CD14-positive monocyte (primary cell): ENCODE measurements at regions not wholly inside any gene's neighbourhood (a gene's known extent, or its start where the extent isn't known, plus 50 kb on each side); places are given as distances from the start of the nearest gene placed in this dataset.

Source experiments
- DNase-seq, 3 donors: peaks; one replicate each; pipeline ENCODE4 v3.0.0-alpha.2; 2011 to 2022
- H2AFZ ChIP-seq: 2 replicates; pipeline ENCODE4 v1.6.0; 2012; ENCODE audit warnings: mild to moderate bottlenecking, low read depth, low read length, inconsistent platforms; ENCODE audit not compliant: insufficient read depth, poor library complexity, severe bottlenecking
- H3K27ac ChIP-seq, 2 donors: 1 replicate in 1 of 2; 2 replicates in 1 of 2; pipeline ENCODE4 v1.5.1; 2012 to 2013; ENCODE audit warnings: low read length in 2 of 2, control low read depth in 1 of 2, inconsistent platforms in 1 of 2, low read depth in 1 of 2, mild to moderate bottlenecking in 1 of 2
- H3K27me3 ChIP-seq, 2 donors: one replicate each; pipeline versions ENCODE4 v1.6.0 to v1.6.1; 2011 to 2013; ENCODE audit warnings: low read length in 2 of 2; ENCODE audit not compliant: control insufficient read depth in 2 of 2, insufficient read depth in 2 of 2
- H3K36me3 ChIP-seq, 2 donors: replicated peaks in 1 of 2; 1 replicate in 1 of 2; 2 replicates in 1 of 2; pipeline versions ENCODE4 v1.5.1 to v1.6.1; 2012 to 2013; ENCODE audit warnings: low read length in 2 of 2, control low read depth in 1 of 2, inconsistent platforms in 1 of 2, mild to moderate bottlenecking in 1 of 2; ENCODE audit not compliant: insufficient read depth in 2 of 2, control insufficient read depth in 1 of 2
- H3K4me1 ChIP-seq, 2 donors: 1 replicate in 1 of 2; 2 replicates in 1 of 2; pipeline versions ENCODE4 v1.5.1 to v1.6.1; 2012 to 2013; ENCODE audit warnings: low read length in 2 of 2, control low read depth in 1 of 2, inconsistent platforms in 1 of 2, mild to moderate bottlenecking in 1 of 2, moderate library complexity in 1 of 2; ENCODE audit not compliant: insufficient read depth in 2 of 2, control insufficient read depth in 1 of 2
- H3K4me2 ChIP-seq: replicated peaks from 2 replicates; pipeline ENCODE3; 2012; ENCODE audit warnings: low read length, moderate library complexity, mild to moderate bottlenecking; ENCODE audit not compliant: poor library complexity, severe bottlenecking; ENCODE audit errors: extremely low read depth
- H3K4me3 ChIP-seq, 3 experiments: fragments of 200-600 bp in 1 of 3; sonication (generic) in 1 of 3; replicated peaks in 1 of 3; 1 replicate in 2 of 3; 2 replicates in 1 of 3; pipeline ENCODE4 v1.5.1; 2011 to 2013; ENCODE audit warnings: low read length in 3 of 3, mild to moderate bottlenecking in 3 of 3, control low read depth in 2 of 3, low read depth in 2 of 3, inconsistent platforms in 1 of 3, moderate library complexity in 1 of 3
- H3K79me2 ChIP-seq: 2 replicates; pipeline ENCODE4 v1.6.0; 2012; ENCODE audit warnings: mild to moderate bottlenecking, control low read depth, inconsistent platforms, low read length, moderate library complexity; ENCODE audit not compliant: insufficient read depth
- H3K9ac ChIP-seq: 2 replicates; pipeline ENCODE4 v1.6.0; 2017; ENCODE audit warnings: low read length, mild to moderate bottlenecking; ENCODE audit not compliant: insufficient read depth, poor library complexity, severe bottlenecking
- H3K9me3 ChIP-seq, 2 donors: replicated peaks in 1 of 2; 1 replicate in 1 of 2; 2 replicates in 1 of 2; pipeline versions ENCODE4 v1.5.1 to v1.6.1; 2012 to 2013; ENCODE audit warnings: low read length in 2 of 2, control low read depth in 1 of 2; ENCODE audit not compliant: control insufficient read depth in 1 of 2, insufficient read depth in 1 of 2
- H4K20me1 ChIP-seq: 2 replicates; pipeline ENCODE4 v1.6.0; 2012; ENCODE audit warnings: mild to moderate bottlenecking, low read length, control low read depth, moderate library complexity; ENCODE audit not compliant: insufficient read depth
- H3K27ac Mint-ChIP-seq, 7 donors: one replicate each; pipeline ENCODE4 v1.8.0; 2020; ENCODE audit warnings: mild to moderate bottlenecking in 7 of 7, mixed read lengths in 7 of 7, moderate library complexity in 6 of 7, inconsistent platforms in 2 of 7
- H3K27me3 Mint-ChIP-seq, 3 donors: one replicate each; pipeline ENCODE4 v1.8.0; 2021 to 2022; ENCODE audit warnings: low read depth in 3 of 3, mild to moderate bottlenecking in 3 of 3, mixed read lengths in 3 of 3, moderate library complexity in 3 of 3, inconsistent platforms in 1 of 3
- H3K36me3 Mint-ChIP-seq, 2 donors: one replicate each; pipeline ENCODE4 v1.8.0; 2020; ENCODE audit warnings: mixed read lengths in 2 of 2, inconsistent platforms in 1 of 2, mild to moderate bottlenecking in 1 of 2
- H3K4me1 Mint-ChIP-seq: one replicate; pipeline ENCODE4 v1.8.0; 2020; ENCODE audit warnings: mild to moderate bottlenecking, mixed read lengths
- H3K4me3 Mint-ChIP-seq, 2 donors: one replicate each; pipeline ENCODE4 v1.8.0; 2020; ENCODE audit warnings: mild to moderate bottlenecking in 2 of 2, mixed read lengths in 2 of 2, moderate library complexity in 1 of 2
- H3K9me3 Mint-ChIP-seq, 7 donors: one replicate each; pipeline ENCODE4 v1.8.0; 2020 to 2022; ENCODE audit warnings: mixed read lengths in 7 of 7, mild to moderate bottlenecking in 6 of 7, moderate library complexity in 6 of 7, inconsistent platforms in 2 of 7
- WGBS: methylation state at CpG from one replicate; pipeline ENCODE4 v1.1.5; 2013; ENCODE audit warnings: missing lambda C conversion rate; ENCODE audit not compliant: insufficient coverage; 5-methylcytosine and 5-hydroxymethylcytosine counted together
- intact Hi-C, 2 donors: fragments of 100-400 bp; cut with micrococcal nuclease; formaldehyde crosslinking; loops; one replicate each; pipeline versions ENCODE4 v1.15.0 to v1.15.1; 2023
- TF ChIP-seq, protein P1 (sequence below): fragments of 200-600 bp; IDR thresholded peaks from one replicate; pipeline ENCODE4 v1.8.0; 2022; ENCODE audit warnings: antibody characterized with exemption, mild to moderate bottlenecking

DNA sequence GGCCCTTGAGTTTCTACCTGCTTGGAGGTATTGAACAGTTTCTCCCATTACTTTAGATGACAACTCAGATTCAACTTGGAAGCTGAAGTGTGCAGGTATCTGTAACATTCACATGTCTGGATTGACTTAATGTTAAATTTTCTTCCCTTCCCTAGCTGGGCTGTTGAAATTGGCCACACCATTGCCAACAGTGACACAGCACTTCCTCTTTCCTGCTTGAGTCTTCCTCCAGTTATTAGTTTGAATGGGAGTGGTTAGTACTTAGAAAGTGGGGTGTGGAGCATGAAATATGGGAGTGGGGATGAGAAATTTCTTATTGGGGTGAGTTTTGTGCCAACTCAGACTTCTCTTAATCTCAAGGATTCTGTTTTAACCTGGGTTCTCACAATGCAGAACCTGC, 454.9 kb downstream of the KCNJ2 start:
- TF ChIP-seq, protein P1, sequence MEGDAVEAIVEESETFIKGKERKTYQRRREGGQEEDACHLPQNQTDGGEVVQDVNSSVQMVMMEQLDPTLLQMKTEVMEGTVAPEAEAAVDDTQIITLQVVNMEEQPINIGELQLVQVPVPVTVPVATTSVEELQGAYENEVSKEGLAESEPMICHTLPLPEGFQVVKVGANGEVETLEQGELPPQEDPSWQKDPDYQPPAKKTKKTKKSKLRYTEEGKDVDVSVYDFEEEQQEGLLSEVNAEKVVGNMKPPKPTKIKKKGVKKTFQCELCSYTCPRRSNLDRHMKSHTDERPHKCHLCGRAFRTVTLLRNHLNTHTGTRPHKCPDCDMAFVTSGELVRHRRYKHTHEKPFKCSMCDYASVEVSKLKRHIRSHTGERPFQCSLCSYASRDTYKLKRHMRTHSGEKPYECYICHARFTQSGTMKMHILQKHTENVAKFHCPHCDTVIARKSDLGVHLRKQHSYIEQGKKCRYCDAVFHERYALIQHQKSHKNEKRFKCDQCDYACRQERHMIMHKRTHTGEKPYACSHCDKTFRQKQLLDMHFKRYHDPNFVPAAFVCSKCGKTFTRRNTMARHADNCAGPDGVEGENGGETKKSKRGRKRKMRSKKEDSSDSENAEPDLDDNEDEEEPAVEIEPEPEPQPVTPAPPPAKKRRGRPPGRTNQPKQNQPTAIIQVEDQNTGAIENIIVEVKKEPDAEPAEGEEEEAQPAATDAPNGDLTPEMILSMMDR, result no peak
- no peak overlapping the region for H3K9ac ChIP-seq
- H3K27ac ChIP-seq, result peak overlapping the region in 1 of 2 donors; percentile 3
- H3K4me1 ChIP-seq, result peaks cover 27 to 29% of the 10 kb centered on the region in 2 donors
- Mint-ChIP-seq H3K4me3 (peak overlapping the region in 1 of 2 donors; percentile 12), H3K27me3 (peaks cover 0 to under 1% (median 0%) of the 10 kb centered on the region in 3 donors), H3K4me1 (peaks cover 27% of the 10 kb centered on the region), H3K9me3 (peaks cover 0 to 6% (median 0%) of the 10 kb centered on the region in 7 donors), H3K27ac (peak overlapping the region in 3 of 7 donors; percentile 0 to 59 (median 4)), H3K36me3 (no peaks in the 10 kb centered on the region)
- no peaks in the 10 kb centered on the region for H4K20me1 ChIP-seq
- no peak overlapping the region for H3K4me3 ChIP-seq
- no peaks in the 10 kb centered on the region for H3K27me3 ChIP-seq
- intact Hi-C loops, result no loop called here
- peak overlapping the region; percentile 20 for H3K4me2 ChIP-seq
- H2AFZ ChIP-seq, result no peak overlapping the region
- DNase-seq, result peak; percentile 27 to 38 (median 34)
- no peaks in the 10 kb centered on the region for H3K36me3 ChIP-seq
- H3K9me3 ChIP-seq, result no peaks in the 10 kb centered on the region
- no peaks in the 10 kb centered on the region for H3K79me2 ChIP-seq

DNA sequence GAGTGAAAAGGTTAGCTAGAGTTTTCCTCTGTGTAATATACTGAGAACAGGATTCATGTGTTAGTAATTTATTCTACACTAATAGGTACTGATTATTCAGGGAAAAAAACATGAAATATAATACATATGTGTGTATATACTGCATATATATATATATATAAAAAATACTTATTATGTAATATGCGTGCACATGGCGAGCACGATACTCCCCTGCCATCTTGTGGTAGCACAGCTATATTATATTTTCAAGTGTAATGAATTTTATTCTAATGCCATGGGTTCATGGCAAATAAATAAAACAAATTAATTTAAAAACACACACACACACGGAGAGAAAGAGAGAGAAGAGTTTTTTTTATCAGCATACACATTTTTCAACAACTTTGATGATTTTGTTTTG, 460.6 kb downstream of the KCNJ2 start:
- Histone ChIP-seq H3K79me2 (no peaks in the 10 kb centered on the region), H3K4me3 (no peak overlapping the region), H3K36me3 (no peaks in the 10 kb centered on the region), H3K9me3 (no peaks in the 10 kb centered on the region), H3K27me3 (no peaks in the 10 kb centered on the region), H3K9ac (no peak overlapping the region), H3K27ac (no peak overlapping the region), H2AFZ (no peak overlapping the region), H3K4me2 (no peak overlapping the region), H3K4me1 (peaks cover 5 to 8% of the 10 kb centered on the region in 2 donors), H4K20me1 (no peaks in the 10 kb centered on the region)
- Mint-ChIP-seq H3K4me1 (peaks cover 12% of the 10 kb centered on the region), H3K27ac (no peak overlapping the region), H3K4me3 (no peak overlapping the region), H3K27me3 (peaks cover 2 to 9% (median 8%) of the 10 kb centered on the region in 3 donors), H3K9me3 (no peaks in the 10 kb centered on the region), H3K36me3 (no peaks in the 10 kb centered on the region)
- TF ChIP-seq, protein P1, result peak; percentile 48
- intact Hi-C loops, result loop anchor here in 1 of 2 donors (10.0 kb wide), 1 partner anchor 1055 kb away; no protein-coding TSS in a partner anchor
- WGBS, result no CpG with 5 or more reads among the region's 4 CpGs
- DNase-seq, result peak; percentile 1 to 7 (median 7)
